Right renal cortex interstitium (tissue), 3 donors: ENCODE measurements at regions not wholly inside any gene's neighbourhood (a gene's known extent, or its start where the extent isn't known, plus 50 kb on each side); places are given as distances from the start of the nearest gene placed in this dataset.

Experiments used
- DNase-seq, 3 donors: peaks; one replicate each; pipeline ENCODE4 v3.0.0-alpha.2; 2013; ENCODE audit warnings: low read depth in 3 of 3, low spot score in 2 of 3

DNA sequence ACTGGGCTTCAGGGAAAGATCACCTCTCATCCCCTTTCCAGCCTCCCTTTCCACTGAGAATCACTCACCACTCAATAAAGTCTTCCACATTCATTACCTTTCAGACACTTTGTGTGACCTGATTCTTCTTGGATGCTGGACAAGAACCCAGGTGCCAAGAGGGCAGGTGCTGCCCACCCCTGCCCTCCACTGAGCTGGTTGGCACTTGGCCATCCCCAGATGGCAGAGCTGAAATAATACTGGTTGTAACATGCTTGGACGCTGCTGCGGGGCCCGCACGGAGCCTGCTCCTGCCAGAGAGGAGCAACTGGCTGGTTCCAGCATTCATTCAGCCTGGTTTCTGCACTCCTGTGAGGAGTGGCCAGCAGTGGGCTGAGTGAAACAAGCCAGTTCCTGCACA is 386.7 kb upstream of the CCDC196 start:
- DNase-seq = no peak

DNA sequence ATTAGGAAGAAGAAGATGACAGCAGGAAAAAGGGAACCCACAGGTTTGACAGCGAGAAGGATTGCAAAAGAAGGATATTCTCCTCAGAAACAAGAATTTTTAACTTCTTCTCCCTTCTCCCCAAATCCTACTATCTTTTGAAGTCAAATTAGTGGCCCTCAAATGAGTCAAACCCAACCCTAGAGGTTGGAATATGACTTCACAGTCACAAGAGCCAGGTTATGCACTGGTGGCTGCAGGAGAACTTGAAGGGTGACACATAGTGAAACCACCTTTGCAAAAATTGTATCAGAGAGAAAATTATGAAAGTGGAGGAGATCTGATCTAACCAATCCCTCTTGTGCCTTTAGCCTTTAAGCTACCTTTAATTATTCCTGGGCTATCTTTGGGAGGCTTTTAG is 386.2 kb upstream of the CCDC196 start:
- DNase-seq = no peak

DNA sequence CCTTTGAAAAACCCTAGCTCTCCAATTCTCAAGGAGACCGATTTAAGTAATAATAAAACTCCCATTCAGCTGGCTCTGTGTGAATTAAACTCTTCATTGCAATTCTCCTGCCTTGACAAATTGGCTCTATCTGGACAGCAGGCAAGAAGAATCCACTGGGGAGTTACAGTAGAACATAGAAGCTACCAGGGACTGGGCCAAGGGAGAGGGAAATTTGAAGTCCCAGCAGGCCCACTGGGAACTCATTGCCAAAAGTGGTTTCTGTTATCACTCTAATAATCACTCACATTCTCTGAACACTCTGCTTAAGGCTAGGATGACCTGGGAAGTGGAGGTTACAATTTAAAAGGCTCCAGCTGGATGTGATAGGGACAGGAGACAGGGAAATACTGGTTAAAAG is 384.5 kb upstream of the CCDC196 start:
- no peak for DNase-seq

DNA sequence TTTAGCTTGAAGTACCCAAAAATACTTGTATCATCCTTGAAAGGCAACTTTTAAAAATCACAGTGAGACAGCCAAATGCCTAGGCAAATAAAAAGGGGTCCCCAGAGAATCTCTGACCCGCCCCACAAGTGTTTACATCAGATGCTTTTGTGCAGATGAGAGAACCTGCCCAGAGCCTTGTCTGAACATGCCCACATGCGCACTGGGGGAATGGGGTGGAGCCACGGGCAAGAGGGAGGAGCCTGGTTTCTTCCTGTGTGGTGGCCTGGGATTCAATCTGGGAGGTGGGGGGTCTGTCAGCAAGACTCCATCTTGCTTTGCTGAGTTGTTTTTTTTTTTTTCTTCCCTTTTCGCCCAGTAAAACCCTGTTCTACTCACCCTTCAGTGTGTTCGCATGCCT is 381.7 kb upstream of the CCDC196 start:
- no peak for DNase-seq

DNA sequence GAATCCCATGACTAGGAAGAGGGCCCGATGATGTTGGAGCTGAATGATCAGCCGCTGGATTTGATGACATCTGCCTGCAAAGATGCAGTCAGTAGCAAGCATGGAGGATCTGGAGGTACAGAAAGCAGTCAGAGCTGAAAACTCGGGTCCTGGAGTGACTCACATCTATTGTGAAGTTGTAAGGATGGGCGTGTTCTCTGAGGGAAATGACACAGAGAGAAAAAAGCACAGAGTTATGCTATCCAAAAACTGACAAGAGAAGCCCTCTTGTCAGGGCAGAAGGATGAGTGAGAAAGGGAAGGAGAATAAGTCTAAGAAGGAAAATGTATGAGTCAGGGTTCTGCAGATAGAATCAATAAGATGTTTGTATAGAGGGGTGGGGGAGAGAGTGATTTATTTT is 380.4 kb upstream of the CCDC196 start:
- DNase-seq = no peak

DNA sequence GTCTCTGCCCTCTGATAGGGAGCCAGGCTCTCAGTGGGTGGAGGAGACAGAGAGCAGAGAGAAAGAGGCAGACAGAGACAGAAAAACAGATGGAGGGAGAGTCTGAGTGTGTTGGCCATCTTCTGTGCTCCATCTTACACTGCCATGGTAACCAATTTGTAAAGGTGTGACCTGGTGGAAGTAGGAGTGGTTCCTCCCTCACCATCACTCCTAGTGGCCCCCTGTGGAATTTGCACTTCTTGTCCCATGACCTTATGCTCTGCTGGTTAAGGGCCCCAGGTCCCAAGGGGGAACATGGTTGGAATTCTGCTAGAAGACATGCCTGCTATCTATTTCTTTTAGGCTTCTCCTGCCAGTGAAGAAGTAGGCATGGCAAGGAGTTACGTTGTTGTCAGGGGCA is 376.7 kb upstream of the CCDC196 start:
- no peak for DNase-seq

DNA sequence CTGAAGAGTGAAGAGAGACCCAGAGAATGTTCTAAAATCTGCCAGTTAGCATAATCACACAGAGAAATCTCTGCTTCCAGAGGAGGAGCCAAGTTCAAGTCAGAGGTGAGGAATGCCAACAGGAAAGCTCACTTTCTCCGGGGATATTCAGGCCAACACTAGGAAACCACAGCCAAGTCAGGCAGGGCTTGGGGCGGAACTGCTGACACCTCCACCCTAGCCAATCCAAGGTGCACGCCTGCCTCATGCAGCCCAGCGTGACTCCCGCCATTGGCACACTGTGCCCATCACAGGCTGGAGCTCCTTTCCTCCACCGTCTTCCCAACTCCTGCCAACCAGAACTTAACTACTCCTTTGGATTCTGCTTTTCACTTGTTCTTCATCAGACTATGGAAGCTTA is 374.3 kb upstream of the CCDC196 start:
- DNase-seq = no peak

DNA sequence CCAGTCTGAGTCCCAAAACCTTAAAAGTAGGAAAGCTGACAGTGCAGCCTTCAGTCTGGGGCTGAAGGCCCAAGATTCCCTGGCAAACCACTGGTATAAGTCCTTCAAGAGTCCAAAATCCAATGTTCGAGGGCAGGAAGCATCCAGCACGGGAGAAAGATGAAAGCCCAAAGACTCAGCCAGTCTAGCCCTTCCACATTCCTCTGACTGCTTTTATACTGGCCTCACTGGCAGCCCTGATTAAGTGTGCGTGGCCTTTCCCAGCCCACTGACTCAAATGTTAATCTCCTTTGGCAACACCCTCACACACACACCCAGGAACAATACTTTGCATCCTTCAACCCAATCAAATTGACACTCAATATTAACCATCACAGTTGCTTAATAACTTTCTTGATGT is 372.1 kb upstream of the CCDC196 start:
- DNase-seq = no peak

DNA sequence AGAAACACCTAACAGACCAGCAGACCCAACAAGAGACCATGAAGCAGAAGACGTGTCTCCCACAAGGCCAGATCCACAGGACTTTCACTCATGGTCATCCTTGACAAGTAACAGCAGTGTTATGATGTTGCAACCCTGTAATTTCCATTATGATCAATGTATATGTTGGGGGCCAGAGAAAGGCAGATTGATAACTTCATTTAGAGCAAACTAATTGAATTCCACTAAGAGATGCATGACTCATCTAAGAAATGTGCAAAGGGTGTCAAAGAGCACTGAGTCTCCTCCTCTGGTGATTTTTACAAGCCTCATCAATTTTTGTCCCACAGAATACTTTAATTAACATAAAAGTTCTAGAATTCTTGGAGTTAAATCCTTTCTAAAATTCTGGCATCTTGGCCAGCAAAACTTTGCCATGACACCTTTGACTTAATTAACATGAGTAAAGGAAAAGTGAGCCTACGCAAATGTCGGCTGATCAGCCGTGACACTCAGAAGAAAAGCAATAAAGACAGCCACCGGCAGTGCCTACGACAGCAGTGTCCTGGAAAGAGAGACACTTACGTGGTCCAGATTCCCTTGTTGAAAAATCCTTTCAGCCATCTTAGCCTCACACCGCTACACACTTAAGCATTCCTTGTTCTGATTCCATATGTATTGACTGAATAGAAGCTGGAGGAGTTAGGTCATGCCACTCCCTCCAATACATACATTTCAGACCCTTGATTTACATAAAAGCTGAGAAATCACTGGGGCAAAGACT is 370.2 kb upstream of the CCDC196 start:
- no peak for DNase-seq

DNA sequence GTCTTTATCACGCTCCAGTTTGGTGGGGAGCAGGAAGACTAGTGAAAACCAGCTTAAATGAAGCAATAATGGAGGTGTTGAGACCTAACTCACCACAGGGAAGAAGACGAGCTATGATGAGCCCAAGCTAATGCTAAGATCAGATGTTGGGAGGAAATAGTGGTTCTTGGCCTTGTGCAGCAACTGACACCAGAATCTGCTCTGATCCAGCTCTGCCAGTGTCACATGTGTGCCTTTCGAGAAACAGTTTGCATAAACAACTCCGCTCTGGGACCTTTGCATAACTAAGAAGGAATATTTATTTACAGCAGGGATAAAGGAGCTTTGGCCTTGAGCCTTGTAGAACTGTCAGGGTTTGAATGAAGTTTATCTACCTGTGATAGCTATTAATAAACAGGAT is 369.4 kb upstream of the CCDC196 start:
- no peak for DNase-seq

DNA sequence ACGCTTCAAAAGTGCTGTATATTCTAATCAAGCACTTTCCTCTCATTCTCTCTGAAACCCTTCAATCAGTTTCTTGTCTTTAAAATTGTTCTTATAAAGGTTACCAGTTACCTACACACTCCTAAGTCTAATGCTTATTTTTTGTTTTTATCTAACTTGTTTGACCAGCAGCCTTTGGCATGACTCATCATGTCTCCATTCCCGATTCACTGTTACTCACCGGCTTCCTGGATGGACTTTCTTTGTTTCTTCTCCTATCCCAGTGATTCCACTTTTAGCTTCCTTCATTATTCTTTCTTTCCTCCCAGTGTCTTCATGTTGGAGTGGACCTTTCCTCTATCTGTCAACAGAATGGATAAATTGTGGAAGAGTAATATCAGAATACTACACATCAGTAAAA is 368.6 kb upstream of the CCDC196 start:
- no peak for DNase-seq

DNA sequence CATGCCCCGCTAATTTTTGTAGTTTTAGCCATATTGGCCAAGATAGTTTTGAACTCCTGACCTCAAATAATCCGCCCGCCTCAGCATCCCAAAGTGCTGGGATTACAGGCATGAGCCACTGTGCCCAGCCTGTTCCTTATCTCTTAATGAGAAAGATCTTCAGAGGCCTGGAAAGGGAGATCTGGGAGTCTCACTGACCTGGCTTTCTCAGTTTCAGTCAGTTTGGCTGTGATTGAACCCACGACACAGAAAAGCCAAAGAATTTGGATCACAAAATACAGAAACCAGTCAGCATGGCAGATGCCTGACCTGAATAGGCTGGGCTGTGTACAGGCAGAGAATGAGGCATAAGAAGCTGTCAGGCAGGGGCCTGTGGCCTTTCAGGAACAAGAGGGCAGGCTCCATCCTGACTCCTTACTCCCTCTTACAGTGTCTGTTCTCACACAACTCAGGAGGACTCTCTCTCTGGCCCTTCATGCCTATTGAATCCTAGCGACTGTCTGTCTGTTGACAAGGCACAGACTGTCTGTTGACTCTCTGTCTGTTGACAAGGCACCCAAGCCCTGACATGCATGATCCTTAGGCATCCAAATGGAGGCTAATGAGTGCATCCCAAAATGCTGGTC is 366.5 kb upstream of the CCDC196 start:
- DNase-seq = no peak

DNA sequence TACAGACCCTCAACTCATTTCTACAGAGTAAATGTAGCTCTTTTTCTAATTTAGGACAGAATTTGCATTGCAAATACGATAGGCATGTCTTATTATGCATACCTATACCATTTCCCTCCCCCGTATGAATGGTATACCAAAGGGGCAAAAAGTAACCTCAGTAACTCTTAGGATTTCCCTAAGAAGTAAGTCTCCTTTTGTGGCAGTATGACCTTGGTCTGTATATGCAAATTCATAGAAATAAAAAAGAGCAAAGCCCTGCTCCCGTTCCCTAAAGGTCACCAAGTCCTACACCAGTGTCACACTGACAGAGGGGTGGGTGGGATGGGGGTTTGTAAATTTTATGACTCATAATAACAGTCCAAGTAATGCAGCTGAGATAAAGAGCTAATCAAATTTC is 365.8 kb upstream of the CCDC196 start:
- DNase-seq = no peak

DNA sequence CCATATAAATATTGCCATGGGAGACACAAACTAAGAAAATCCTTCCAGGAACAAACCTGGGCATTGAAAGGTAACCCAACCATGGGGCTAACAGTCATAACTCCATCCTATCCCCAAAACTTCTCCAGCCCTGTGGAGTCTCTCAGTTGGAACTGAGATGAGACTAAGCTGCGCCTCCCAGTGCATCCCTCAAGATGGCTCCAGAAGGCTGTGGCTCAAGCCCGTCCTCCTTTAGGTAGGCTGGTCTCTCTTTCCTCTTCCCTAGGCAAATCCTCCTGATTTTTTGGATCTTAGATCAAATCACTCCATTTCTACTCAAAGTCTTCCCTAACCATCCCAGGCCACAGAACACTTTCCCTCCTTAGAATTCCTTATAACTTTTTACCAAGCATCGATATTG is 364.3 kb upstream of the CCDC196 start:
- DNase-seq = no peak

DNA sequence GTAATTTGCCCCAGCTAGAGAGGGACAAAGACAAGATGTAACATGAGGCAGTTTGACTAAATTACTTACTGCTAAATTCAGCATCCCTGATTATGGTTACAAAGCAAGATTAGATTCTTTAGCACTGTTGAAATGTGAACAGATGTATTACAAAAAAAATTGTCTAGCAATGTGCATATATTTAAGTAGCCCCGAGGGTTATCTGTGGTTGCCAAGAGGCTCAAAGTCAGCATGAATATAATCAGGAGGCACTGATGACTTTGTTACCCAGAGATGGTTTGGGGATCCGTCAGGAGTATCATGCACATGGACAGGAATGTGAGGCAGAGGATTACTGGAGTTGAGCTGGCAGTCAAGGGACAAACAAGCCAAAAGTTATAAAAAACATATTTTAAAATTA is 356.9 kb upstream of the CCDC196 start:
- no peak for DNase-seq

DNA sequence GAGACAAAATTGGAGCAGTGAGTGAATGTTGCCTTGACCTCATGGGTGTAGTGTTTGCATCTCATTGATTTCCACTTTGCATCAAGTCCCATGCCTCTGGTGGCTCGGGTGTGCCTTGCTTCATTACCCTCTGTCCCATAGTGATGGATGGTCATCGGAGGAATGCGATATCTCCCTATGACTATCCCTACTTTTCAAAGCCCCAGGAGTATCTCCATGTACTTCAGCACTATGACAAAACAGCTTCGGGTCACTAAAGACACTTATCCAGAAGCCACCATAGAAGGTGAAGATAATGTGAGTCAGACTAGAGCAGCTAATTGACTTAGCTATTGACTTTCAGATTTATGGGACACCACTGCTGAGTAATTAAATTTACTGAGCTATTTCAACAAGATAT is 355.1 kb upstream of the CCDC196 start:
- DNase-seq = no peak

DNA sequence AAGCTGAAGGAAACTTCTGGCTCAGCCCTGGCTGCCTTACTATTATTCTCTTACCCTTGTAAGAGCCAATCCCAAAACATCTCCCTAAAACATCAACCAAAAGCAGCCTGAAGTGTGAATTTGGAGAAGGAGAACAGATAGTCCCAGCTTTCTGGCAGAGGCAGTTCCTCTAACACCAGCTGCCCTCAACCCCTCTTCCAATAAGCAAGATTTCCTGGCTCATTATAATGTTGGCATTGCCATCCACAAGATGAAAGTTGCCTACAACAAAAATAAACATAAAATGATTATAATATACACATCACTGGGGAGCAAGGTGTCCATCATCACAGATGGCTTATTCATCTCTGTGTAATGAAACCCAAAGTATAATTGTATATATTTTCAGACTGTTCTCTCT is 352.5 kb upstream of the CCDC196 start:
- no peak for DNase-seq

DNA sequence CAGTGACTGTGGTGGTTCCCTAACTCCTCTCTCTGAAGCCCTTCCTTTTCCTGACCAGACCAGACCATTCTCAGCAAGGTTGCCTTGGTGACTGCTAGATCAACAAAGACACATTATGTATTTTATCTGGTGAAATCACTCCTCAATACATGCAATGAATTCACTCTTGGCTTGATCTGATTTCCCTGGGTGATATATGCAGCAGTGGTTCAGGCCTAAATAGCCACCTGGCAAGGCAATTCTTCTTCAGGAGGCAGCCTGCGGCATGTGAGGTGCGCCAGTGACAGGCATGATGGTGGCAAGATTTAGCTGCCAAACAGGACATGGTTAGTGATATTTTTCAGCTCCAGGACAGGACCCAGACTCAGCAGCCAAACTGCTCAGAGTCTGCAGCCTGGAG is 350.3 kb upstream of the CCDC196 start:
- no peak for DNase-seq

DNA sequence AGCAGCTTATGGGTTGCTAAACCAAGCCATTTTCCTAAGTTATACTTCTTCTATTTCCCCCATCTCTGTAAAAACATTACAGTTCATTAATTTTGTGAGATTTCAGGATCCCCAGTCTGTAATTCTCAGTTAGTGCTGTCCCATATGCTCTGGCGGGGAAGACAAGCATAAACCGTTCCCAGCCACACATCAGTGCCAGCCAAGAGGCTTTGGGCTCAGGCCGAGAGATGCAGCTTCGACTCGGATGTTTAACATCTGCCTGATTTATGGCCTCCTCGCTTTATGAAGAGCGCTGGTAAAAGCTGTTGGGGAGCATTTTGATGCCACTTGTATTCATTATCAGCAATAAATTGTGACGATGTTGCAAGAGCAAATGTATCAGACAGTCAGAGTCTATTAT is 349.1 kb upstream of the CCDC196 start:
- DNase-seq = no peak

DNA sequence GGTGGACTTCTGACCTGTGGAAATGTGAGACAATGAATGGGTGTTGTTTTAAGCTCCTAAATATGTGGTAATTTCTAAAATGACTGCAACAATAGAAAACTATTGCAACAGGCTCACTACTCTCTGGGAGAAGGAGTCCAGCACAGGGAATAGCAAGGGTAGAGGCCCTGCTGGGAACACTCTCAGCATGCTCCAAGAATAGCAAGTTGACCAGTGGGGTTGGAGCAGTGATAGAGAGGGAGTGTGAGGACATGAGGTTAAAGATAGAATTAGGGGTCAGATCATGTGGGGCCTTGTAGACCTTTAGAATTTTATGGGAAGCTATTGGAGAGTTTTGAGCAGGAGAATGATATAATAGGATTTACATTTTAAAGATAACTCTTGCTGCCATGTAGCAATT is 346.7 kb upstream of the CCDC196 start:
- DNase-seq = no peak

DNA sequence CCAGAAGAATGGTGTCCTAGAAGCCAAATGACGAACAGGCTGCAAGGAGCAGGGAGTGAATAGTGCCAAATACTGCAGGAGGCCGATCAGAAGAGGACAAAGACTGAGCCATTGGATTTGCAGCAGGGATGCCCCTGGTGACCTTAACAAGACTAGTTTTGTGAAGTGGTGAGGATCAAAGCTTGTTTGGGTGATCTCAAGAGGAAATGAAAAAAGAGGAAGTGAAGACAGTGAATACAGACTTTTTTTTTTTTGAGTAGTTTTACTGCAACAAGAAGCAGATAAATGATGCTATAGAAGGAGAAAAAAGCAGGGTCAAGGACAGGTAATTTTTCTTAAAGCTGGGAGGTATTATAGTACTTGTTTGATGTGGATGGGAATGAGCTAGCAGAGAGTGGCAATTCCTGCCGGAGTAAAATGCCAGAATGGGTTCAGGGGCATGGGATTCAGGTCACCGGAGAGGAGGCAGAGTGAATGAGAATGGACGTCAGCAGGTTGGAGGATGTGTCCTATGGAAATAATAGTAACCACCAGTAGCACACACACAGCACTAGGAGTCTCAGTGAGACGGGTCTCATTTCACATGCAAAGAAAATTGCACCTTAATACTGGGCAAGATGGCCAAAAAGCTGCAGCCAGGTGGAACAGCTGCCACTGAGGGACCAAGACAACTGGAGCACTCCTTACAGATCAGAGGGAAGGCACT is 345.8 kb upstream of the CCDC196 start:
- no peak for DNase-seq

DNA sequence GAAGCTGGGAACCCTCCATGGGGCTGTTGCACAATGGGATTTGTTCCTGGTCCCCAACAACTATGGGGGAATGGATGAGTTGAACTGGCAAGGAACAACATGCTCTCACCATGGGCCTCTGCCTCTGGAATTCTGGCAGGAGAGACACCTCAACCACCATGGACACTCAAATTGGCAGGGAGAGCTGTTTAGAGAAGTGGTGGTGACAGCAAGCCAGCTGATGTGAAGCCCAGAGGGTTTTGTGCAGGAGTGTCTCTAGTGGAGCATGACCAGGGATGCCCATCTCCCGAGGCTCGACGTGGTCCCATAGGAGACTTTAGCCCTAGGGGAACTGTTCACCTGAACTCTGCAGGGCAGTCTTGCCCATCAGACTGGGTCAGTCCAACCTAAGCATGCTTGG is 345.2 kb upstream of the CCDC196 start:
- no peak for DNase-seq
